ENCODE measurements at regions not wholly inside any gene's neighbourhood (a gene's known extent, or its start where the extent isn't known, plus 50 kb on each side); places are given as distances from the start of the nearest gene placed in this dataset.

- no peaks in the 10 kb centered on the region for H3K36me3 Mint-ChIP-seq (ENCODE audit: low read depth)
- H3K4me3 Mint-ChIP-seq = no peak overlapping the region
- peaks cover 72% of the 10 kb centered on the region for H3K27me3 Mint-ChIP-seq (ENCODE audit: low read depth)
- no peak for DNase-seq (ENCODE audit: low read depth, low spot score)
- TF ChIP-seq CTCF (conservative IDR thresholded peaks at IDR 0.05) = no peak
- H3K9me3 Mint-ChIP-seq = no peaks in the 10 kb centered on the region
- no peak overlapping the region for H3K27ac Mint-ChIP-seq (ENCODE audit: unreplicated experiment)
- no peaks in the 10 kb centered on the region for H3K4me1 Mint-ChIP-seq
Measured at GRCh38 chr6:152854086-152854795, 103.6 kb downstream of the VIP start.

- H3K9me3 Mint-ChIP-seq = no peaks in the 10 kb centered on the region
- no peak overlapping the region for H3K27ac Mint-ChIP-seq (ENCODE audit: unreplicated experiment)
- H3K27me3 Mint-ChIP-seq (ENCODE audit: low read depth) = peaks cover 76% of the 10 kb centered on the region
- H3K4me1 Mint-ChIP-seq = no peaks in the 10 kb centered on the region
- DNase-seq (ENCODE audit: low read depth, low spot score) = no peak
- TF ChIP-seq CTCF (conservative IDR thresholded peaks at IDR 0.05) = no peak
- no peak overlapping the region for H3K4me3 Mint-ChIP-seq
- no peaks in the 10 kb centered on the region for H3K36me3 Mint-ChIP-seq (ENCODE audit: low read depth)
Measured at GRCh38 chr6:152858141-152858540, 107.5 kb downstream of the VIP start.

GRCh38 chr6:152859225-152859624 is 108.6 kb downstream of the VIP start:
- Mint-ChIP-seq H3K36me3 (ENCODE audit: low read depth) (no peaks in the 10 kb centered on the region), H3K4me1 (no peaks in the 10 kb centered on the region), H3K4me3 (no peak overlapping the region), H3K9me3 (no peaks in the 10 kb centered on the region), H3K27me3 (ENCODE audit: low read depth) (peaks cover 74% of the 10 kb centered on the region), H3K27ac (ENCODE audit: unreplicated experiment) (no peak overlapping the region)
- DNase-seq (ENCODE audit: low read depth, low spot score) = no peak
- TF ChIP-seq CTCF (conservative IDR thresholded peaks at IDR 0.05) = no peak

- no peaks in the 10 kb centered on the region for H3K9me3 Mint-ChIP-seq
- H3K36me3 Mint-ChIP-seq (ENCODE audit: low read depth) = no peaks in the 10 kb centered on the region
- peaks cover 61% of the 10 kb centered on the region for H3K27me3 Mint-ChIP-seq (ENCODE audit: low read depth)
- no peak overlapping the region for H3K4me3 Mint-ChIP-seq
- H3K4me1 Mint-ChIP-seq = no peaks in the 10 kb centered on the region
- peak; percentile 65 for DNase-seq (ENCODE audit: low read depth, low spot score)
- peak; percentile 85 for TF ChIP-seq CTCF (conservative IDR thresholded peaks at IDR 0.05)
- no peak overlapping the region for H3K27ac Mint-ChIP-seq (ENCODE audit: unreplicated experiment)
Measured at GRCh38 chr6:152863618-152864326, 113.2 kb downstream of the VIP start.

DNA sequence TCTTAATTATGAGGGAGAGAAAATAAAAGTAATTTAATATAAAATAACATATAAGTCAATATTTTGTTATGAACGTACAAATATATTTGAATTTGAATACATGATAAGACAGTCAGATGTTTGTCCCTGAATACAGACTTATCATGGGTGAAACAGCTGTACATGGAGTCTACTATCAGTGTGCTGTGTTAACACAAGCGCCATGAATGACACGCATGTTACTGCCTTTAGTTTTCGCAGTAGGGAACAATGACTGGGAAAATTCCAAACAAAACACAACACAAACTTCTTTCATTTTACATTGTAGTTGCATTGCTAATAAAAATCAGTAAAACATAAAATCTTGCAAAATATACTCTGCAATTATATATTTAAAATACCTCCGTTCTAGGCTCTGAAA is 108.6 kb downstream of the FBXO5 start:
- Mint-ChIP-seq H3K27ac (ENCODE audit: unreplicated experiment) (no peak overlapping the region), H3K4me3 (no peak overlapping the region), H3K36me3 (ENCODE audit: low read depth) (no peaks in the 10 kb centered on the region), H3K4me1 (no peaks in the 10 kb centered on the region), H3K27me3 (ENCODE audit: low read depth) (peaks cover 10% of the 10 kb centered on the region), H3K9me3 (peaks cover under 1% of the 10 kb centered on the region)
- DNase-seq (ENCODE audit: low read depth, low spot score) = no peak
- TF ChIP-seq CTCF (conservative IDR thresholded peaks at IDR 0.05) = no peak
